ENCODE measurements at regions not wholly inside any gene's neighbourhood (a gene's known extent, or its start where the extent isn't known, plus 50 kb on each side); places are given as distances from the start of the nearest gene placed in this dataset.

DNA sequence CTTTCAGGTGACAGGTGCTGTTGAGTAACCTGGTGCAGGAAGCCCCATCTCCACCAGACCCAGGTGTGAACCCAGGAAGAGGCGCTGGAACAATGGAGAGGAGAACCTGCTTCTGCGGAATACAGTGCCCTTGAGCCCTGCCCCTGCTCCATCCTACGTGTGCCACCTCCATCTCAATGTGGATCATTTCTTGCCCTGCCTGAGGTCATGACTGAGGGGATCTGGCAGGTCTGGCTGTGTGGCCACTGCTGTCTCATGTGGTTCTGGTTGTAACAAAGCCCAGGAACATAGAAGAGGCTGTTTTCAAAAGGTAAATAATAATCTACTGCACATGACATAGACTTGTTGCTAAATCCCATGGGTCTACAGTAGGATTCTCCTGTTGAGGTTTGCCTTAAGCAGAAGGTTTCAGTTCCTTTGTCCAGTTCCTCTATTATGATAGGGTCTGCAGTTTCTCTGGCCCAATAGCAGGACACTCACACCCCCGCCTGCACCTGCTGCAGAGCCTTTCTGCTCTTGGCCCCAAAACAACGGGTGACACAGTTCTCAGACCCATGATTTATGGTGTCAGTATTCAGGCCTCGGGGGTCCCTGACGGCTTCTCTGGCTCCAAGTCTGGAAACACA is 113.5 kb upstream of the IGLL5 start:
- TF ChIP-seq CTCF (IDR thresholded peaks at IDR 0.05) = no peak
- TF ChIP-seq POLR2A (IDR thresholded peaks at IDR 0.05) = no peak
- no peak for TF ChIP-seq EP300 (IDR thresholded peaks at IDR 0.05)
- TF ChIP-seq POLR2AphosphoS5 (IDR thresholded peaks at IDR 0.05) = no peak
